KG1 (cell line): ENCODE measurements at regions not wholly inside any gene's neighbourhood (a gene's known extent, or its start where the extent isn't known, plus 50 kb on each side); places are given as distances from the start of the nearest gene placed in this dataset.
"Not testable (repeated sequence)": the region's sequence is repeated elsewhere in the genome, so short reads cannot be mapped to it uniquely, and the experiment has no call there.

Experiments
- DNase-seq: peaks from one replicate; lab custom pipeline; 2025; lab: John Stamatoyannopoulos, UW

- no peak for DNase-seq
Measured at GRCh38 chr7:113301141-113301540, 182.8 kb upstream of the SMIM30 start.

GRCh38 chr7:113299748-113300147, 181.4 kb upstream of the SMIM30 start:
- DNase-seq = no peak

- no peak for DNase-seq
Measured at GRCh38 chr7:113298501-113298900, 180.1 kb upstream of the SMIM30 start.

- no peak for DNase-seq
Measured at GRCh38 chr7:113294750-113295149, 176.4 kb upstream of the SMIM30 start.

- DNase-seq = no peak
Measured at GRCh38 chr7:113292105-113292504, 173.8 kb upstream of the SMIM30 start.

GRCh38 chr7:113291058-113291457, 172.7 kb upstream of the SMIM30 start:
- no peak for DNase-seq

- DNase-seq = no peak
Measured at GRCh38 chr7:113289140-113289740, 170.9 kb upstream of the SMIM30 start.

- no peak for DNase-seq
Measured at GRCh38 chr7:113285411-113285810, 167.1 kb upstream of the SMIM30 start.

GRCh38 chr7:113283861-113284260, 165.5 kb upstream of the SMIM30 start:
- DNase-seq = no peak

GRCh38 chr7:113282875-113283274, 164.5 kb upstream of the SMIM30 start:
- DNase-seq = no peak

GRCh38 chr7:113281223-113281622, 162.9 kb upstream of the SMIM30 start:
- DNase-seq = no peak

- no peak for DNase-seq
Measured at GRCh38 chr7:113279256-113279655, 160.9 kb upstream of the SMIM30 start.

- DNase-seq = no peak
Measured at GRCh38 chr7:113270790-113271189, 152.4 kb upstream of the SMIM30 start.

- DNase-seq = not testable (repeated sequence)
Measured at GRCh38 chr7:113269592-113269991, 151.2 kb upstream of the SMIM30 start.

GRCh38 chr7:113268757-113269156, 150.4 kb upstream of the SMIM30 start:
- no peak for DNase-seq

- no peak for DNase-seq
Measured at GRCh38 chr7:113267885-113268284, 149.5 kb upstream of the SMIM30 start.

GRCh38 chr7:113267271-113267670, 148.9 kb upstream of the SMIM30 start:
- no peak for DNase-seq

- no peak for DNase-seq
Measured at GRCh38 chr7:113263749-113264148, 145.4 kb upstream of the SMIM30 start.

- not testable (repeated sequence) for DNase-seq
Measured at GRCh38 chr7:113263215-113263742, 144.9 kb upstream of the SMIM30 start.

GRCh38 chr7:113256883-113257531, 138.7 kb upstream of the SMIM30 start:
- no peak for DNase-seq

- DNase-seq = no peak
Measured at GRCh38 chr7:113247198-113247597, 128.8 kb upstream of the SMIM30 start.

- no peak for DNase-seq
Measured at GRCh38 chr7:113246738-113247137, 128.4 kb upstream of the SMIM30 start.

GRCh38 chr7:113232885-113233284, 114.5 kb upstream of the SMIM30 start:
- no peak for DNase-seq

GRCh38 chr7:113230691-113231090, 112.3 kb upstream of the SMIM30 start:
- no peak for DNase-seq
